RWPE2 (cell line): ENCODE measurements at regions not wholly inside any gene's neighbourhood (a gene's known extent, or its start where the extent isn't known, plus 50 kb on each side); places are given as distances from the start of the nearest gene placed in this dataset.

Source experiments
- ATAC-seq: fragments of 200-7000 bp; cut with Tn5 transposase; 3 replicates; pipeline ENCODE4 v1.9.1; 2021; ENCODE audit warnings: low read depth
- DNase-seq: peaks from one replicate; pipeline ENCODE4 v3.0.0-alpha.2; 2020; ENCODE audit warnings: low spot score
- H3K27ac ChIP-seq: fragments of 450-650 bp; 2 replicates; pipeline ENCODE4 v1.5.1; 2017; ENCODE audit warnings: mild to moderate bottlenecking; ENCODE audit not compliant: poor library complexity, severe bottlenecking
- H3K27me3 ChIP-seq: fragments of 250-450 bp; sonication (Bioruptor Pico); 2 replicates; pipeline ENCODE4 v1.5.1; 2021; ENCODE audit warnings: mild to moderate bottlenecking, moderate library complexity; ENCODE audit not compliant: insufficient read depth, poor library complexity, severe bottlenecking
- H3K36me3 ChIP-seq: fragments of 250-450 bp; sonication (Bioruptor Pico); 2 replicates; pipeline ENCODE4 v1.5.1; 2020; ENCODE audit warnings: low read depth, mild to moderate bottlenecking, moderate library complexity
- H3K4me1 ChIP-seq: fragments of 250-450 bp; sonication (Bioruptor Pico); 2 replicates; pipeline ENCODE4 v1.5.1; 2021; ENCODE audit warnings: mild to moderate bottlenecking, moderate library complexity; ENCODE audit not compliant: insufficient read depth, poor library complexity, severe bottlenecking
- H3K4me3 ChIP-seq: fragments of 250-450 bp; sonication (Bioruptor Pico); 2 replicates; pipeline ENCODE4 v1.5.1; 2021; ENCODE audit warnings: mild to moderate bottlenecking, moderate library complexity; ENCODE audit not compliant: severe bottlenecking
- H3K9me3 ChIP-seq: fragments of 250-450 bp; sonication (Bioruptor Pico); 2 replicates; pipeline ENCODE4 v1.5.1; 2021; ENCODE audit warnings: mild to moderate bottlenecking, moderate library complexity; ENCODE audit not compliant: severe bottlenecking
- CTCF ChIP-seq: fragments of 450-650 bp; IDR thresholded peaks from one replicate; pipeline ENCODE4 v1.5.1; 2017; ENCODE audit warnings: mild to moderate bottlenecking, moderate library complexity; ENCODE audit not compliant: poor library complexity, severe bottlenecking

DNA sequence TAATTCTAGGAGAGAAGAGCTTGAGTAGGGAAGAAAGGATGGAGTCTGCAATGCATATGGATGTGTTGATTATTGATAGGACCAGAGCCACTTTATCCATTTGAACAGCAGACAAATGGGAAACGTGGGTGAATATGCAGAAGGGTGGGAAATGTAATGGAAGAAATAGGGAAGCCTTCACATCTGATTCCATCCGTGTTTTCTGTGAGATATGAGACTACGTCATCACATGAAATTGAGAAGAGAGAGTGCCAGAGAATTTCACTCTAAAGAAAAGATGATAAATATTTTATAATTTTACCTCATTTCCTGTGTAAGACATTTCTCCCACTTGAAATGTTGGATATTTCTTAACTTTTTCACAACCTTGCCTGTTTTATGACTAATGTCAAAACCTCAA, 788.4 kb upstream of the FAM98A start:
- Histone ChIP-seq H3K4me3 (no peak overlapping the region), H3K36me3 (no peaks in the 10 kb centered on the region), H3K9me3 (no peaks in the 10 kb centered on the region), H3K27ac (no peak overlapping the region), H3K4me1 (no peaks in the 10 kb centered on the region), H3K27me3 (no peaks in the 10 kb centered on the region)
- no peak for TF ChIP-seq CTCF
- DNase-seq (no peak), ATAC-seq (no peak)

GRCh38 chr2:34379586-34379985, 780.5 kb upstream of the FAM98A start:
- Histone ChIP-seq H3K9me3 (no peaks in the 10 kb centered on the region), H3K27ac (no peak overlapping the region)
- ATAC-seq = no peak

GRCh38 chr2:34373586-34374233, 774.6 kb upstream of the FAM98A start:
- H3K4me1 ChIP-seq = no peaks in the 10 kb centered on the region
- no peak overlapping the region for H3K4me3 ChIP-seq
- ATAC-seq (no peak), DNase-seq (no peak)
- no peak for TF ChIP-seq CTCF
- H3K9me3 ChIP-seq = no peaks in the 10 kb centered on the region
- no peaks in the 10 kb centered on the region for H3K36me3 ChIP-seq
- peaks cover 6% of the 10 kb centered on the region for H3K27me3 ChIP-seq
- H3K27ac ChIP-seq = no peak overlapping the region

More at GRCh38 chr2:34379586-34379985, 780.5 kb upstream of the FAM98A start:
- Histone ChIP-seq H3K36me3 (no peaks in the 10 kb centered on the region), H3K27me3 (no peaks in the 10 kb centered on the region), H3K4me1 (no peaks in the 10 kb centered on the region), H3K4me3 (no peak overlapping the region)
- DNase-seq = no peak
- no peak for TF ChIP-seq CTCF

DNA sequence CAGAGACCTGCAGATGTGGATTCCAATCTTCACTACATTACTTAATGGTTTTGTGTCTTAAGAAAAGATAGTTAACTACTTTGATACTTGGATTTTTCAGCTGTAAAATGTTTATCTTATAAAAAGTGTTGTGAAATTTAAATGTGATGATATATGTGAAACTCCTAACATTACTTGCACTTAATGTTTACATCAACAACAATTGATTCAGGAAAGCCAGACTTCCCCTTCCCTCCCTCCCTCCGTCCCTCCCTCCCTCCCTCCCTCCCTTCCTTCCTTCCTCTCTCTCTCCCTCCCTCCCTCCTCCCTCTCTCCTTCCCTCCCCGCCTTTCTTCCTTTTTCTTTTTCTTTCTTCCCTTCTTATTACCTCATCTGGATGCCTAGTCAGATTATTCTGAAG, 773.9 kb upstream of the FAM98A start:
- no peak overlapping the region for H3K27ac ChIP-seq
- DNase-seq (no peak), ATAC-seq (no peak)
- no peaks in the 10 kb centered on the region for H3K9me3 ChIP-seq
- no peak for TF ChIP-seq CTCF
- H3K4me1 ChIP-seq = no peaks in the 10 kb centered on the region
- no peaks in the 10 kb centered on the region for H3K36me3 ChIP-seq
- peaks cover 6% of the 10 kb centered on the region for H3K27me3 ChIP-seq
- no peak overlapping the region for H3K4me3 ChIP-seq

- TF ChIP-seq CTCF = no peak
- Histone ChIP-seq H3K4me3 (no peak overlapping the region), H3K36me3 (no peaks in the 10 kb centered on the region), H3K27me3 (peaks cover 6% of the 10 kb centered on the region), H3K27ac (no peak overlapping the region), H3K9me3 (no peaks in the 10 kb centered on the region), H3K4me1 (no peaks in the 10 kb centered on the region)
- ATAC-seq = no peak
- no peak for DNase-seq
These were observed 772.6 kb upstream of the FAM98A start for GRCh38 chr2:34371711-34372110.
